ENCODE measurements at regions not wholly inside any gene's neighbourhood (a gene's known extent, or its start where the extent isn't known, plus 50 kb on each side); places are given as distances from the start of the nearest gene placed in this dataset.

DNA sequence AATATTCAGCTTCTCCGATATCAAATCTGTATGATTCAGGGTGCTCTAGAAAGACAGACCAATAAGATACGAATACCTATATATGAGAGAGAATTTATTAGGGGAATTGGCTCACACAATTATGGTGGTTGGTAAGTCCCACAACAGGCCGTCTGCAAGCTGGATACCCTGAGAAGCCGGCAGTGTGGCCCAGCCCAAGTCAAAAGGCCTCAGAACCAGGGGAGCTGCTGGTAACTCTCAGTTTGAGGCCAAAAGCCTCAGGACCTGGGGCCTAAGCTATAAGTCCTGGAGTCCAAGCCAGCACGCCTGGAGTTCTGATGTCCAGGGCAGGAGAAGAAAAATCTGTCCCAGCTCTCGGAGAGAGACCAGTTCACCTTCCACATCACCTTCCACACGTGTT is 318.7 kb downstream of the BRD1 start:
- TF ChIP-seq POLR2A (IDR thresholded peaks at IDR 0.05): no peak
- no peak for TF ChIP-seq CTCF (IDR thresholded peaks at IDR 0.05)

Data from esophagus squamous epithelium (tissue), 4 donors.